ENCODE measurements at regions not wholly inside any gene's neighbourhood (a gene's known extent, or its start where the extent isn't known, plus 50 kb on each side); places are given as distances from the start of the nearest gene placed in this dataset.
"Not testable (repeated sequence)": the region's sequence is repeated elsewhere in the genome, so short reads cannot be mapped to it uniquely, and the experiment has no call there.

GRCh38 chr6:141199074-141199473 lies 933.7 kb upstream of the GJE1 start:
- in situ Hi-C loops (cut with MboI; ENCODE audit: low sequenced_read_pairs), result no loop called here

DNA sequence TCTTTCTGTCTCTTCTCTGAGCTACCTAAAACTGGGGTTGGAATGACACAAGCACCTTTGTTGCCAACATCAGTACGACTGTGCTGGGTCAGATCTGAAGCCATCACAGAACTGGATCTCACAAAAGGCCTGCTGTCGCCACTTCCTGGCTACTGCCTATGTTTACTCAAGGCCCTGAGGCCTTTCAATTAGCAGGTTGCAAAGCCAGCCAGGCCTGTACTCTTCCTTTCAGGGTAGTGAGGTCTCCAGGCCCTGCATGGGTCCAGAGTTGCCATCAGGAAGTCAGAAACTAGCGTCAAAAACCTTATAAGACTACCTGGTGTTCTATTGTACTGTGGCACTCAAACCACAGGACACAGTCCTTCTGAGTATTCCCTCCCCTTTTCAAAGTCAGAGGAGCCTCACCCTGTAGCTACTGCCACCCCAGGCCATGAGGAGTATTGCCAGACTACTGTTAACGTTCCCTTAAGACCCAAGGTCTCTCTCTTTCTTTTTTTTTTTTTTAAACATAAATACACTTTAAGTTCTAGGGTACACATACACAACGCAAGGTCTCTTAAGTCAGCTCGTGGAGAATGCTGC lies 937.4 kb upstream of the GJE1 start:
- in situ Hi-C loops (cut with MboI; ENCODE audit: low sequenced_read_pairs), result no loop called here

DNA sequence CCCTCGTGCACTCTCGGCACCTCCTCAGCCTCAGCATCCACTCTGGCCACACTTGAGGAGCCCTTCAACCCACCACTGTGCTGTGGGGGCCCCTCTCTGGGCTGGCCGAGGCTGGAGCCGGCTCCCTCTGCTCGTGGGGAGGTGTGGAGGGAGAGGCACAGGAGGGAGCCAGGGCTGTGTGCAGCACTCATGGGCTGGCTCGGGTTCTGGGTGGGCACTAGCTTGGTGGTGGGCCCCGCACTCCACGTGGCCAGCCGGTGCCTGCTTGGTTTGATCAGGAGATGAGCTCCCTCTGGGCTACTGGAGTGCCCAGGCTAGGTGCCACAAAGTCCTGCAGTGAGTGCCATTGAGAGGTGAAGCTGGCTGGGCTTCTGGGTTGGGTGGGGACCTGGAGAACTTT lies 949.4 kb upstream of the GJE1 start:
- in situ Hi-C loops (cut with MboI; ENCODE audit: low sequenced_read_pairs), result no loop called here

DNA sequence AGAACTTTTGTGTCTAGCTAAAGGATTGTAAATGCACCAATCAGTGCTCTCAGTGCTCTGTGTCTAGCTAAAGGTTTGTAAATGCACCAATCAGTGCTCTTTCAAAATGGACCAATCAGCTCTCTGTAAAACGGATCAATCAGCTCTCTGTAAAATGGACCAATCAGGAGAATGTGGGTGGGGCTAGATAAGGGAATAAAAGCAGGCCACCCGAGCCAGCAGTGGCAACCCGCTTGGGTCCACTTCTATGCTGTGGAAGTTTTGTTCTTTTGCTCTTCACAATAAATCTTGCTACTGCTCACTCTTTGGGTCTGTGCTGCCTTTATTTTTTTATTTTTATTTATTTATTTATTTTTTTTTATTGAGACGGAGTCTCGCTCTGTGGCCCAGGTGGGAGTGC lies 957.3 kb upstream of the GJE1 start:
- in situ Hi-C loops (cut with MboI; ENCODE audit: low sequenced_read_pairs), result not testable (repeated sequence)

GRCh38 chr6:141174932-141175331 lies 957.8 kb upstream of the GJE1 start:
- in situ Hi-C loops (cut with MboI; ENCODE audit: low sequenced_read_pairs), result no loop called here

- in situ Hi-C loops (cut with MboI; ENCODE audit: low sequenced_read_pairs), result no loop called here
These were observed 959.2 kb upstream of the GJE1 start for GRCh38 chr6:141173529-141173928.

- in situ Hi-C loops (cut with MboI; ENCODE audit: low sequenced_read_pairs), result no loop called here
These were observed 963.3 kb upstream of the GJE1 start for GRCh38 chr6:141169419-141169818.

DNA sequence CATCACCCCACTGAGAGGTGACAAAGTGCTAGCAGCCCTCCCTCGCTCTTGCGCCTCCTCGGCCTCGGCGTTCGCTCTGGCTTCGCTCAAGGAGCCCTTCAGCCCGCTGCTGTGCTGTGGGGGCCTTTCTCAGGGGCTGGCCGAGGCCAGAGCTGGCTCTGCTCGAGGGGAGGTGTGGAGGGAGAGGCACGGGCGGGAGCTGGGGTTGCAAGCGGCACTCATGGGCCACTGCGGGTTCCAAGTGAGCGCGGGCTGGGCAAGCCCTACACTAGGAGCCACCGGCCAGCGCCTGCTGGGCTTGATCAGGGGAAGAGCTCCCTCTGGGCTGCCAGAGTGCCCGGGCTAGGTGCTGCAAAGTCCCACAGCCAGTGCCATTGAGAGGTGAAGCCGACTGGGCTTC lies 964.8 kb upstream of the GJE1 start:
- in situ Hi-C loops (cut with MboI; ENCODE audit: low sequenced_read_pairs), result no loop called here

DNA sequence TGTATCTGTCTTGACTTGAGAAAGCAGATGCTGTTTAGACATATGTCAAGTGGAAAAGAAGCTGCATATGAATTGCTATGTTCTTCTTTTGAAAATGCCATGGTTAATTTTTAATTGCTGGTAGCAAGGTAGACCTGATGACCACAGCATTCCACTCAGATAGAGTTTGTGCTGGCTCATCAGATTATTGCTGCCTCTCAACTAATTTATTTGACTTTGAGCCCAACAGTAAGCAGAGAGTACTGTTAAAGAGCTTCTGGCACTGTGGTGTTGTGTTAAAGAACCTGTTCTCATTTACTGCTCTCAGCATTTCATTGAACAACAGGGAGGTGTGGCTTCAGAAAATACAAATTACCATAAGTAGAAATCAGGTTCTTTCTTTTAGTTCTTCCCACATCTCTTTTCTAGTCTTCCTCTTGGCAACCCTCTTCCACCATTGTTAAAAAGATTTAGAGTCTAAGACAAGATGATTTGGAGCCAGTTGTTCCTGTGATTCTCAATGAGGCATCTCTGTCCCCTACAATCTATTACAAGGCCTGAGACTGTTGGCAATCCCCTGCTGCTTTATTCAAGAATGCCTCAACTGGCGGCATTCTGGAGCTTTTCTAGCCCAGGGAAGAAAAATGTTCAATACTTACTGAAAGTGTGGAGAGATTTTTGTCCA lies 967.6 kb upstream of the GJE1 start:
- in situ Hi-C loops (cut with MboI; ENCODE audit: low sequenced_read_pairs), result no loop called here

- in situ Hi-C loops (cut with MboI; ENCODE audit: low sequenced_read_pairs), result no loop called here
These were observed 968.5 kb upstream of the GJE1 start for GRCh38 chr6:141164042-141164743.

- in situ Hi-C loops (cut with MboI; ENCODE audit: low sequenced_read_pairs), result no loop called here
These were observed 969.6 kb upstream of the GJE1 start for GRCh38 chr6:141163107-141163506.

- in situ Hi-C loops (cut with MboI; ENCODE audit: low sequenced_read_pairs), result no loop called here
These were observed 974.0 kb upstream of the GJE1 start for GRCh38 chr6:141158740-141159139.

DNA sequence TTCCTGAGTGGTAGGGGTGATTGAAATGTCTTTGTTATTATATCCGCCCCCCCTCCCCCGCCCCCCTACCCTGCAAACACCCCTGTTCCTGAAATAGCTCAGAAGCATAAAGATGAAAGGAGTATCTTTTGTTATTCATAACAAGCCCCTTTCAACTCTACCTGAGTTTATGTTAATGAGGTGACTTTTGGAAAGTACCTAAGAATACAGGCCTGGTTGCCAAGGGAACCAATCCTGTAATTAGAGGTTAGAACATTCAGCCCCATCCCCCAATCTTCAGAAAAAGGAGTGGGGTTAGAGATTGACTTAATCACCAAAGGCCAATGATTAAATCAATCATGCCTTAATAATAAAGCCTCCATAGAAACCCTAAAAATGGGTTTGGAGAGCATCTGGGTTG lies 979.2 kb upstream of the GJE1 start:
- in situ Hi-C loops (cut with MboI; ENCODE audit: low sequenced_read_pairs), result no loop called here

- in situ Hi-C loops (cut with MboI; ENCODE audit: low sequenced_read_pairs), result no loop called here
These were observed 979.8 kb upstream of the GJE1 start for GRCh38 chr6:141152951-141153350.

DNA sequence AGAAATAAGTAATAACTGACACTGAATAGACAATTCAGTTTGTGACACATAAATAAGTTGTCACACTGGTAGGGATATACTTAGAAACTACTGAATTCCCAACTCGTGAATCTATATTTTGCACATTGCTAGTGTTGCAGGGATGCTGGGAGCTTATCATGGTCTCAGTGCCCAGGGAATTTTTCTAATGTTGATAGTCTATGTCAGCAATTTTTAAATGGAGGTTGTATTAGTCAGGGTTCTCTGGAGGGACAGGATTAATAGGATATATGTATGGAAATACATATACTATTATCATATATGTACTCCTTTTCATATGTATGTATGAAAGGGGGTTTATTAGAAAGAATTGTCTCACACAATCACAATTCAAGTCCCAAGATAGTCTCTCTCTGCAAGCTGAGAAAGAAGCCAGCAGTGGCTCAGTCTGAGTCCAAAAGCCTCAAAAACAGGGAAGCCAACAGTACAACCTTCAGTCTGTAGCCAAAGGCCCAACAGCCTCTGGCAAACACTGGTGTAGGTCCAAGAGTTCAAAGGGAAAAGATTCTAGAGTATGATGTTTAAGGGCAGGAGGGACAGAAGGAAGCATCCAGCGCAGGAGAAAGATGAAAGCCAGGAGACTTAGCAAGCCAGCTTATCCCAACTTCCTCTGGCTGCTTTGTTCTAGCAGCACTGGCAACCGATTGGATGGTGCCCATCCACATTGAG lies 980.9 kb upstream of the GJE1 start:
- in situ Hi-C loops (cut with MboI; ENCODE audit: low sequenced_read_pairs), result no loop called here

GRCh38 chr6:141141870-141142269 lies 990.9 kb upstream of the GJE1 start:
- in situ Hi-C loops (cut with MboI; ENCODE audit: low sequenced_read_pairs), result no loop called here

DNA sequence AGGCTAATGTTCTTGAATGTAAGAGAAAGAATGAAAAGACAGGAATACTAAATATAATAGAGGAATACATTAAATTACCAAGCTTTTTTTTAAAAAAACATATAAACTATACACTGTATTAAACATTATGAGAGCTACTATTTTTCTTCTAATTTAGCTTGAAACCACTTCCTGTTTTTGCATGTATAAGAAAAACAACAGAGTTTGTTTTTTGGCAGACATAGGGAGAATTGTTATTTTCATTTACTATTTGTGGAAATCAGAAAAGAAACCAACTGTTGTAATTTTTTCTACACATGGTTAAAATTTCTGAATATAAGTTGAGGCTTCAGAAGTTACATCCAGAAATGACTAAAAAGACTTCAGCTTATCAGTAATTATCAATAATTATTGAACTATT lies 991.8 kb upstream of the GJE1 start:
- in situ Hi-C loops (cut with MboI; ENCODE audit: low sequenced_read_pairs), result no loop called here

DNA sequence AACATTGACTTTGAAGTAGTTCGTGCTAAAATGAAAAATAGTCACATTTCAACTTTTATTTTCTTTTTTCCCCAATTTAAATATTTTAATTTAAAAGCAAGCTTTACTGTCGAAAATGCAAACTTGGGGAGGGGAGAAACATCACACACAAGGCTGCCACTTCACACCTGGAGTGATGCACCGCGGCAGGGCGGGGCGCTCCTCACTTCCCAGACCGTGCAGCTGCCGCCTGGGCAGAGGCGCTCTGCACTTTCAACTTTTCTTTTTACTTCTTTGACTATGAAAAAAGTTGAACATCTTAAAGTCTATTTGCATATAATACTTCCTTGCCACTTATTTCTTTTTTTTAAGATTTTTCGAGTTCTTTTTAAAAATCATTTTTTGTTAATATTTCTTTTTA lies 993.3 kb upstream of the GJE1 start:
- in situ Hi-C loops (cut with MboI; ENCODE audit: low sequenced_read_pairs), result no loop called here

DNA sequence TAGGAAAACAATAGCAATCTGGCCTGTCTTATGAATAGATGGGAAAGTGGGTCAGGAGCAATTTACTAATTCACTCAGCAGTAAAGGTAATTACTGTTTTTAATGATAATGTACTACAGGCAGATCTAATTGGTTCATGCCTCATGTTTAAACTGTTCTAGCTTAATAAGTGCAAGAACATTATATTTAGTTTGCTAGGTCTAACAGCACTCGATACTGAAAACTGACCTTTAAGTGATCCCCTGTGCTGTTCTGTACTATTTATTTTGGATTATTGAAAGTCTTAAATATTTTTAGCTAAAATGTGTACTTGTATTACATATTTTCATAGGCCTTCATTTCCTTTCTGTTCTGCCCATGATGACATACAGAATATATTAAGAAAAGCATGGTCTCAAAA lies 998.0 kb upstream of the GJE1 start:
- in situ Hi-C loops (cut with MboI; ENCODE audit: low sequenced_read_pairs), result no loop called here

GRCh38 chr6:141133836-141134235 lies 998.9 kb upstream of the GJE1 start:
- in situ Hi-C loops (cut with MboI; ENCODE audit: low sequenced_read_pairs), result no loop called here

- in situ Hi-C loops (cut with MboI; ENCODE audit: low sequenced_read_pairs), result no loop called here
These were observed 999.4 kb upstream of the GJE1 start for GRCh38 chr6:141133346-141133745.

DNA sequence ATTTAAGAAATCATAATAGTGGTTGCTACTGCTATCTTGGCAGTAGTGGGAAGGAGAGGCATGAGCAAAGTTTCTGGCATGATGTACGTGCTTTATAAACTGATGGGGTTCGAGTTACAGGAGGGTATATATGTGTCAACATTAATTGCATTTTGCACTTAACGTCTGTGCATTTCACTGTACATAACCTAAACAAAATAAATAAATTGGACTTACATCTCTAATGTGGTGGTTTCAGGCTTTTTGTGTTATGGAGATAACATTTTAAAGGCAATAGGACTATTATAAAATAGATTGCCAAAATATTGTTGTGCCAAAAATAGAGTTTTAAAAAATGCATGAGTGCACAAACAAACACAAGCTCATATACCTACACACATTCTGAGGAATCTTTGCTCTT lies 1001.1 kb upstream of the GJE1 start:
- in situ Hi-C loops (cut with MboI; ENCODE audit: low sequenced_read_pairs), result no loop called here
